Panc1 (cell line): ENCODE measurements at regions not wholly inside any gene's neighbourhood (a gene's known extent, or its start where the extent isn't known, plus 50 kb on each side); places are given as distances from the start of the nearest gene placed in this dataset.

ENCODE experiments used
- CTCF ChIP-seq: fragments of 450-650 bp; IDR thresholded peaks from 2 replicates; pipeline ENCODE4 v1.5.1; 2017; ENCODE audit warnings: mild to moderate bottlenecking
- POLR2AphosphoS5 ChIP-seq: IDR thresholded peaks from 2 replicates; pipeline ENCODE4 v1.6.1; 2012; ENCODE audit warnings: mild to moderate bottlenecking, low read depth, low read length, moderate library complexity
- REST ChIP-seq, 2 experiments: IDR thresholded peaks; 2 replicates each; pipeline ENCODE4 v1.6.1; 2011 to 2012; ENCODE audit warnings: low read depth in 2 of 2, control low read depth in 1 of 2, low read length in 1 of 2, mild to moderate bottlenecking in 1 of 2, moderate library complexity in 1 of 2; ENCODE audit not compliant: insufficient read depth in 1 of 2
- SIN3A ChIP-seq: IDR thresholded peaks from 2 replicates; pipeline ENCODE4 v1.6.1; 2012; ENCODE audit warnings: low read depth, mild to moderate bottlenecking, low read length, moderate library complexity, borderline replicate concordance; ENCODE audit not compliant: insufficient read depth

GRCh38 chr2:102872388-102872787, 110.6 kb downstream of the TMEM182 start:
- peak; percentile 39; the same call in 1 of the 2 replicates for TF ChIP-seq CTCF
- TF ChIP-seq REST (IDR thresholded peaks at IDR 0.05; ENCODE audit: insufficient read depth in 1 of 2, low read depth in 2 of 2, low read length in 1 of 2) = no peak
- no peak for TF ChIP-seq POLR2AphosphoS5
- no peak for TF ChIP-seq SIN3A
